Breast epithelium (tissue), 3 donors: ENCODE measurements at regions not wholly inside any gene's neighbourhood (a gene's known extent, or its start where the extent isn't known, plus 50 kb on each side); places are given as distances from the start of the nearest gene placed in this dataset.

Experiments
- CTCF ChIP-seq, 3 donors: fragments of 450-650 bp; IDR thresholded peaks; one replicate each; pipeline ENCODE4 v1.5.1; 2016 to 2017; ENCODE audit warnings: antibody characterized with exemption in 3 of 3, mild to moderate bottlenecking in 3 of 3, moderate library complexity in 3 of 3
- POLR2AphosphoS5 ChIP-seq, 3 donors: sonication (generic); formaldehyde crosslinking; IDR thresholded peaks; one replicate each; pipeline ENCODE4 v1.6.1; 2017; ENCODE audit warnings: antibody characterized with exemption in 3 of 3

GRCh38 chr1:238648751-238649150 lies 737.6 kb upstream of the CHRM3 start:
- TF ChIP-seq CTCF (IDR thresholded peaks at IDR 0.05) (no peak), POLR2AphosphoS5 (IDR thresholded peaks at IDR 0.05) (no peak)
